ENCODE measurements at regions not wholly inside any gene's neighbourhood (a gene's known extent, or its start where the extent isn't known, plus 50 kb on each side); places are given as distances from the start of the nearest gene placed in this dataset.

GRCh38 chr12:71005166-71005565 is 84.6 kb upstream of the PTPRR start:
- Histone ChIP-seq H3F3A (ENCODE audit: insufficient read depth, low read length, poor library complexity, severe bottlenecking) (no peaks in the 10 kb centered on the region), H3K36me3 (ENCODE audit: insufficient read depth, low read length) (no peaks in the 10 kb centered on the region), H4K20me1 (ENCODE audit: insufficient read depth) (no peaks in the 10 kb centered on the region), H3K9ac (ENCODE audit: low read length) (no peak overlapping the region), H3K4me2 (ENCODE audit: low read length) (no peak overlapping the region), H3K79me2 (replicated peaks; ENCODE audit: insufficient read depth, low read length) (no peaks in the 10 kb centered on the region), H3K27me3 (ENCODE audit: insufficient read depth, low read depth, low read length) (no peaks in the 10 kb centered on the region), H2AFZ (ENCODE audit: low read depth, low read length) (no peak overlapping the region), H3K9me3 (ENCODE audit: low read length) (no peaks in the 10 kb centered on the region), H3K9me2 (ENCODE audit: insufficient read depth, low read length) (no peaks in the 10 kb centered on the region), H3K4me3 (ENCODE audit: low read length) (no peak overlapping the region), H3K27ac (ENCODE audit: low read length) (no peak overlapping the region)
- TF ChIP-seq SMC3 (conservative IDR thresholded peaks at IDR 0.05; ENCODE audit: poor library complexity) (no peak), MXI1 (conservative IDR thresholded peaks at IDR 0.05; ENCODE audit: poor library complexity, severe bottlenecking) (no peak), CTCF (IDR thresholded peaks at IDR 0.05; ENCODE audit: poor library complexity, severe bottlenecking) (no peak), EZH2 (IDR thresholded peaks at IDR 0.05; ENCODE audit: borderline replicate concordance, insufficient read depth, low read length, poor library complexity, severe bottlenecking) (no peak), REST (IDR thresholded peaks at IDR 0.05; ENCODE audit: borderline replicate concordance) (no peak), TAF1 (IDR thresholded peaks at IDR 0.05; ENCODE audit: low read depth) (no peak), POLR2AphosphoS5 (IDR thresholded peaks at IDR 0.05) (no peak), RAD21 (conservative IDR thresholded peaks at IDR 0.05) (no peak), EP300 (conservative IDR thresholded peaks at IDR 0.05; ENCODE audit: poor library complexity, severe bottlenecking) (no peak)

- Histone ChIP-seq H3K9me2 (ENCODE audit: insufficient read depth, low read length) (no peaks in the 10 kb centered on the region), H3K79me2 (replicated peaks; ENCODE audit: insufficient read depth, low read length) (no peaks in the 10 kb centered on the region), H3K36me3 (ENCODE audit: insufficient read depth, low read length) (no peaks in the 10 kb centered on the region), H3K4me2 (ENCODE audit: low read length) (no peak overlapping the region), H3K27ac (ENCODE audit: low read length) (no peak overlapping the region), H4K20me1 (ENCODE audit: insufficient read depth) (no peaks in the 10 kb centered on the region), H3K4me3 (ENCODE audit: low read length) (no peak overlapping the region), H3K9me3 (ENCODE audit: low read length) (no peaks in the 10 kb centered on the region), H2AFZ (ENCODE audit: low read depth, low read length) (no peak overlapping the region), H3F3A (ENCODE audit: insufficient read depth, low read length, poor library complexity, severe bottlenecking) (no peaks in the 10 kb centered on the region), H3K27me3 (ENCODE audit: insufficient read depth, low read depth, low read length) (no peaks in the 10 kb centered on the region), H3K9ac (ENCODE audit: low read length) (no peak overlapping the region)
- no peak for TF ChIP-seq EP300 (conservative IDR thresholded peaks at IDR 0.05; ENCODE audit: poor library complexity, severe bottlenecking)
- TF ChIP-seq TAF1 (IDR thresholded peaks at IDR 0.05; ENCODE audit: low read depth): no peak
- TF ChIP-seq RAD21 (conservative IDR thresholded peaks at IDR 0.05): no peak
- no peak for TF ChIP-seq MXI1 (conservative IDR thresholded peaks at IDR 0.05; ENCODE audit: poor library complexity, severe bottlenecking)
- no peak for TF ChIP-seq REST (IDR thresholded peaks at IDR 0.05; ENCODE audit: borderline replicate concordance)
- TF ChIP-seq CTCF (IDR thresholded peaks at IDR 0.05; ENCODE audit: poor library complexity, severe bottlenecking): no peak
- no peak for TF ChIP-seq EZH2 (IDR thresholded peaks at IDR 0.05; ENCODE audit: borderline replicate concordance, insufficient read depth, low read length, poor library complexity, severe bottlenecking)
- no peak for TF ChIP-seq SMC3 (conservative IDR thresholded peaks at IDR 0.05; ENCODE audit: poor library complexity)
- TF ChIP-seq POLR2AphosphoS5 (IDR thresholded peaks at IDR 0.05): no peak
Measured at GRCh38 chr12:71004578-71004977, 84.0 kb upstream of the PTPRR start.
